H9 (cell line): ENCODE measurements at regions not wholly inside any gene's neighbourhood (a gene's known extent, or its start where the extent isn't known, plus 50 kb on each side); places are given as distances from the start of the nearest gene placed in this dataset.

Source experiments
- DNase-seq: peaks from one replicate; pipeline ENCODE4 v3.0.0-alpha.2; 2017
- H2AFZ ChIP-seq: one replicate; pipeline ENCODE4 v1.6.1; 2013; ENCODE audit warnings: mild to moderate bottlenecking, low read length, control low read depth, moderate library complexity
- H2AK5ac ChIP-seq: 2 replicates; pipeline ENCODE4 v1.6.1; 2013; ENCODE audit warnings: low read length, control low read depth, mixed read lengths; ENCODE audit not compliant: insufficient read length
- H2BK120ac ChIP-seq: one replicate; pipeline ENCODE4 v1.6.1; 2013; ENCODE audit warnings: low read depth, mild to moderate bottlenecking, low read length, control low read depth, inconsistent platforms; ENCODE audit not compliant: poor library complexity, severe bottlenecking
- H2BK12ac ChIP-seq: 2 replicates; pipeline ENCODE4 v1.6.1; 2013; ENCODE audit warnings: low read length, control low read depth, mixed read lengths, low read depth; ENCODE audit not compliant: insufficient read length
- H2BK15ac ChIP-seq: 2 replicates; pipeline ENCODE4 v1.6.1; 2013; ENCODE audit warnings: low read depth, low read length, control low read depth
- H2BK20ac ChIP-seq: one replicate; pipeline ENCODE4 v1.6.1; 2013; ENCODE audit warnings: low read depth, mild to moderate bottlenecking, low read length, control low read depth, inconsistent platforms; ENCODE audit not compliant: poor library complexity, severe bottlenecking
- H2BK5ac ChIP-seq: 2 replicates; pipeline ENCODE4 v1.6.1; 2013; ENCODE audit warnings: low read length, control low read depth, mixed read lengths; ENCODE audit not compliant: insufficient read length
- H3K14ac ChIP-seq: 2 replicates; pipeline ENCODE4 v1.6.1; 2013; ENCODE audit warnings: low read length, control low read depth; ENCODE audit not compliant: insufficient read depth
- H3K18ac ChIP-seq: 2 replicates; pipeline ENCODE4 v1.6.1; 2013; ENCODE audit warnings: low read depth, mild to moderate bottlenecking, mixed read lengths, low read length, control low read depth; ENCODE audit not compliant: insufficient read length
- H3K23ac ChIP-seq: 2 replicates; pipeline ENCODE4 v1.6.1; 2013; ENCODE audit warnings: low read length, control low read depth, mixed read lengths, low read depth; ENCODE audit not compliant: insufficient read length
- H3K23me2 ChIP-seq: 2 replicates; pipeline ENCODE4 v1.6.1; 2013; ENCODE audit warnings: low read depth, mild to moderate bottlenecking, mixed read lengths, low read length, control low read depth; ENCODE audit not compliant: insufficient read length, poor library complexity, severe bottlenecking
- H3K27ac ChIP-seq: 2 replicates; pipeline ENCODE4 v1.5.1; 2013; ENCODE audit warnings: low read length, control low read depth, mixed read lengths, low read depth; ENCODE audit not compliant: insufficient read length
- H3K27me3 ChIP-seq: 2 replicates; pipeline ENCODE4 v1.6.1; 2013; ENCODE audit warnings: low read length, control low read depth, inconsistent platforms; ENCODE audit not compliant: insufficient read depth
- H3K4ac ChIP-seq: 2 replicates; pipeline ENCODE4 v1.6.1; 2013; ENCODE audit warnings: low read depth, mild to moderate bottlenecking, control low read depth, inconsistent platforms, low read length, moderate library complexity
- H3K4me1 ChIP-seq: 2 replicates; pipeline ENCODE4 v1.6.1; 2013; ENCODE audit warnings: low read length, control low read depth, inconsistent platforms; ENCODE audit not compliant: insufficient read depth
- H3K4me2 ChIP-seq: 2 replicates; pipeline ENCODE4 v1.6.1; 2013; ENCODE audit warnings: low read length, control low read depth, mixed read lengths; ENCODE audit not compliant: insufficient read length, insufficient read depth
- H3K56ac ChIP-seq: 2 replicates; pipeline ENCODE4 v1.6.1; 2013; ENCODE audit warnings: low read depth, mild to moderate bottlenecking, mixed read lengths, low read length, control low read depth; ENCODE audit not compliant: insufficient read length
- H3K79me1 ChIP-seq: 2 replicates; pipeline ENCODE4 v1.6.1; 2013; ENCODE audit warnings: low read depth, mild to moderate bottlenecking, moderate library complexity, low read length, control low read depth, inconsistent platforms; ENCODE audit not compliant: insufficient read depth, poor library complexity, severe bottlenecking
- H3K79me2 ChIP-seq: 2 replicates; pipeline ENCODE4 v1.6.1; 2013; ENCODE audit warnings: low read length, control low read depth, inconsistent platforms; ENCODE audit not compliant: insufficient read depth
- H3K9ac ChIP-seq: 2 replicates; pipeline ENCODE4 v1.6.1; 2013; ENCODE audit warnings: low read length, control low read depth, mixed read lengths; ENCODE audit not compliant: insufficient read length; ENCODE audit errors: extremely low read depth
- H3K9me3 ChIP-seq: one replicate; pipeline ENCODE4 v1.6.1; 2013; ENCODE audit warnings: low read depth, low read length, inconsistent platforms; ENCODE audit not compliant: control insufficient read depth
- H3T11ph ChIP-seq: one replicate; pipeline ENCODE4 v1.6.1; 2013; ENCODE audit warnings: mild to moderate bottlenecking, low read length, control low read depth, inconsistent platforms
- H4K20me1 ChIP-seq: one replicate; pipeline ENCODE4 v1.6.1; 2013; ENCODE audit not compliant: control insufficient read depth, insufficient read length, insufficient read depth
- H4K5ac ChIP-seq: 2 replicates; pipeline ENCODE4 v1.6.1; 2013; ENCODE audit warnings: low read depth, mild to moderate bottlenecking, mixed read lengths, low read length, control low read depth; ENCODE audit not compliant: insufficient read length
- H4K8ac ChIP-seq: replicated peaks from 2 replicates; pipeline ENCODE4 v1.6.1; 2013; ENCODE audit warnings: low read length, control low read depth, mixed read lengths, low read depth; ENCODE audit not compliant: insufficient read length
- H4K91ac ChIP-seq: 2 replicates; pipeline ENCODE4 v1.6.1; 2013; ENCODE audit warnings: low read depth, mild to moderate bottlenecking, moderate library complexity, mixed read lengths, low read length, control low read depth; ENCODE audit not compliant: insufficient read length
- H3K27ac Mint-ChIP-seq, 3 experiments: 2 replicates in 2 of 3; 3 replicates in 1 of 3; pipeline ENCODE4 v1.8.0; 2020 to 2021; ENCODE audit warnings: mixed read lengths in 3 of 3, mild to moderate bottlenecking in 1 of 3, moderate library complexity in 1 of 3
- H3K27me3 Mint-ChIP-seq: 2 replicates; pipeline ENCODE4 v1.8.0; 2021; ENCODE audit warnings: low read depth, mild to moderate bottlenecking, moderate library complexity, mixed read lengths
- H3K36me3 Mint-ChIP-seq, 3 experiments: 2 replicates in 2 of 3; 3 replicates in 1 of 3; pipeline ENCODE4 v1.8.0; 2020 to 2021; ENCODE audit warnings: low read depth in 3 of 3, mixed read lengths in 3 of 3; ENCODE audit not compliant: insufficient read depth in 1 of 3
- H3K4me1 Mint-ChIP-seq, 2 experiments: 2 replicates each; pipeline ENCODE4 v1.8.0; 2020; ENCODE audit warnings: mixed read lengths in 2 of 2
- H3K4me3 Mint-ChIP-seq, 2 experiments: 2 replicates in 1 of 2; 3 replicates in 1 of 2; pipeline ENCODE4 v1.8.0; 2020 to 2021; ENCODE audit warnings: mild to moderate bottlenecking in 2 of 2, mixed read lengths in 2 of 2, moderate library complexity in 1 of 2
- H3K9me3 Mint-ChIP-seq, 2 experiments: 2 replicates in 1 of 2; 3 replicates in 1 of 2; pipeline ENCODE4 v1.8.0; 2020; ENCODE audit warnings: mild to moderate bottlenecking in 2 of 2, mixed read lengths in 2 of 2, moderate library complexity in 1 of 2
- WGBS: extraction: QIAGEN DNeasy Blood & Tissue Kit; methylation state at CpG from one replicate; pipeline ENCODE4 v1.1.7; 2013; ENCODE audit warnings: missing lambda C conversion rate, low lambda C conversion rate, mixed read lengths; ENCODE audit not compliant: insufficient read length; ENCODE audit errors: extremely low coverage; 5-methylcytosine and 5-hydroxymethylcytosine counted together
- TF ChIP-seq, protein P1 (sequence below): fragments of 200-600 bp; sonication (generic); conservative IDR thresholded peaks from 3 replicates; pipeline ENCODE4 v1.8.0; 2021; ENCODE audit warnings: antibody characterized with exemption, mild to moderate bottlenecking

DNA sequence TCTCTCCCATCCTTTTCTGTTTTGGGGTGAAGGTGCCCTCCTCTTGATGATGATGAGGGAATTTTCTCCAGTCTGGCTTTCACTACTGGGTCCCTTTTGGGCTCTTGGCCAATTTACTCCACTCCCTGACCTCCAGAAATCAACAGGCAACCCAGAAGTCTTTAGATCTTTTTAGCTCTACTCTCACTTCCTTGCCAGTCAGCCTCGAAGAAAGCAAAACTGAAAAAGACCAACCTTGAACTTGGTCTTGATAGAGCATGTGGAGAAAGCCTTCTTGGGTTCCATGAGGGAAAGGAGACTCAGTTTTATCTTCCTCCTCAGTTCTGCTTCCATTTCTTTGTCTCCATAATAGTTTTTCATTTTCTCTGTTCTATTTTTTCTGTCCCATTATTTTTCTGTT lies 91.4 kb upstream of the NPVF start:
- Histone ChIP-seq H2BK5ac (no peak overlapping the region), H3K4ac (no peak overlapping the region), H3K4me2 (no peak overlapping the region), H3K79me2 (no peaks in the 10 kb centered on the region), H3K9ac (no peak overlapping the region), H3K23ac (no peak overlapping the region), H2BK20ac (no peak overlapping the region), H3K56ac (no peak overlapping the region), H3K23me2 (no peaks in the 10 kb centered on the region), H3K14ac (no peak overlapping the region), H3K9me3 (no peaks in the 10 kb centered on the region), H3K4me1 (peaks cover 4% of the 10 kb centered on the region; the same call in 1 of the 2 replicates), H2BK12ac (no peak overlapping the region), H3K27me3 (no peaks in the 10 kb centered on the region), H3K18ac (no peak overlapping the region), H2BK15ac (no peak overlapping the region), H3T11ph (no peak overlapping the region), H4K91ac (no peak overlapping the region), H2AK5ac (no peak overlapping the region), H3K79me1 (no peaks in the 10 kb centered on the region), H4K5ac (no peak overlapping the region), H3K27ac (no peak overlapping the region), H4K8ac (no peak overlapping the region), H2BK120ac (no peak overlapping the region), H4K20me1 (no peaks in the 10 kb centered on the region), H2AFZ (no peak overlapping the region)
- H3K4me3 Mint-ChIP-seq: no peak overlapping the region
- H3K9me3 Mint-ChIP-seq: no peaks in the 10 kb centered on the region
- peaks cover 13 to 16% of the 10 kb centered on the region in 2 experiments for H3K4me1 Mint-ChIP-seq
- WGBS: no CpG with 5 or more reads among the region's 1 CpG
- no peaks in the 10 kb centered on the region; the same call in 1 of the 2 replicates for H3K27me3 Mint-ChIP-seq
- H3K36me3 Mint-ChIP-seq: no peaks in the 10 kb centered on the region
- TF ChIP-seq, protein P1, sequence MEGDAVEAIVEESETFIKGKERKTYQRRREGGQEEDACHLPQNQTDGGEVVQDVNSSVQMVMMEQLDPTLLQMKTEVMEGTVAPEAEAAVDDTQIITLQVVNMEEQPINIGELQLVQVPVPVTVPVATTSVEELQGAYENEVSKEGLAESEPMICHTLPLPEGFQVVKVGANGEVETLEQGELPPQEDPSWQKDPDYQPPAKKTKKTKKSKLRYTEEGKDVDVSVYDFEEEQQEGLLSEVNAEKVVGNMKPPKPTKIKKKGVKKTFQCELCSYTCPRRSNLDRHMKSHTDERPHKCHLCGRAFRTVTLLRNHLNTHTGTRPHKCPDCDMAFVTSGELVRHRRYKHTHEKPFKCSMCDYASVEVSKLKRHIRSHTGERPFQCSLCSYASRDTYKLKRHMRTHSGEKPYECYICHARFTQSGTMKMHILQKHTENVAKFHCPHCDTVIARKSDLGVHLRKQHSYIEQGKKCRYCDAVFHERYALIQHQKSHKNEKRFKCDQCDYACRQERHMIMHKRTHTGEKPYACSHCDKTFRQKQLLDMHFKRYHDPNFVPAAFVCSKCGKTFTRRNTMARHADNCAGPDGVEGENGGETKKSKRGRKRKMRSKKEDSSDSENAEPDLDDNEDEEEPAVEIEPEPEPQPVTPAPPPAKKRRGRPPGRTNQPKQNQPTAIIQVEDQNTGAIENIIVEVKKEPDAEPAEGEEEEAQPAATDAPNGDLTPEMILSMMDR: no peak
- DNase-seq: no peak
- H3K27ac Mint-ChIP-seq: no peak overlapping the region
